Osteoblast (primary cell): ENCODE measurements at regions not wholly inside any gene's neighbourhood (a gene's known extent, or its start where the extent isn't known, plus 50 kb on each side); places are given as distances from the start of the nearest gene placed in this dataset.

Experiments
- DNase-seq: peaks from one replicate; pipeline ENCODE4 v3.0.0; 2011; ENCODE audit warnings: low spot score, mixed read lengths; ENCODE audit not compliant: insufficient read length; ENCODE audit errors: missing footprints
- H2AFZ ChIP-seq: 2 replicates; pipeline ENCODE4 v1.6.0; 2011; ENCODE audit warnings: mild to moderate bottlenecking, low read length
- H3K27ac ChIP-seq: 2 replicates; pipeline ENCODE4 v1.5.1; 2011; ENCODE audit warnings: mild to moderate bottlenecking, low read depth, low read length, moderate library complexity
- H3K27me3 ChIP-seq: 2 replicates; pipeline ENCODE4 v1.6.0; 2012; ENCODE audit warnings: mild to moderate bottlenecking, control low read depth, inconsistent platforms, low read length, moderate library complexity; ENCODE audit not compliant: insufficient read depth
- H3K36me3 ChIP-seq: 2 replicates; pipeline ENCODE4 v1.5.1; 2011; ENCODE audit warnings: mild to moderate bottlenecking, low read length, control low read depth, moderate library complexity; ENCODE audit not compliant: insufficient read depth
- H3K4me1 ChIP-seq: 2 replicates; pipeline ENCODE4 v1.5.1; 2011; ENCODE audit warnings: mild to moderate bottlenecking, low read length, control low read depth, moderate library complexity; ENCODE audit not compliant: insufficient read depth
- H3K4me2 ChIP-seq: 2 replicates; pipeline ENCODE4 v1.6.0; 2011; ENCODE audit warnings: mild to moderate bottlenecking, low read length; ENCODE audit not compliant: insufficient read depth
- H3K4me3 ChIP-seq: fragments of 200-600 bp; sonication (generic); 3 replicates; pipeline ENCODE4 v1.5.1; 2012; ENCODE audit warnings: mild to moderate bottlenecking, low read length, inconsistent platforms; ENCODE audit not compliant: insufficient read depth
- H3K79me2 ChIP-seq: 2 replicates; pipeline ENCODE4 v1.6.0; 2012; ENCODE audit warnings: mild to moderate bottlenecking, low read length, control low read depth, inconsistent platforms; ENCODE audit not compliant: insufficient read depth
- H3K9me3 ChIP-seq: 2 replicates; pipeline ENCODE4 v1.5.1; 2011; ENCODE audit warnings: low read depth, low read length, control low read depth
- H4K20me1 ChIP-seq: 2 replicates; pipeline ENCODE4 v1.6.0; 2012; ENCODE audit warnings: mild to moderate bottlenecking, low read length, control low read depth; ENCODE audit not compliant: insufficient read depth
- CTCF ChIP-seq: IDR thresholded peaks from 2 replicates; pipeline ENCODE4 v1.5.1; 2011; ENCODE audit warnings: mild to moderate bottlenecking, low read depth, low read length, moderate library complexity; ENCODE audit errors: extremely low read depth

GRCh38 chr7:112896026-112896601 is 105.9 kb upstream of the TMEM168 start:
- H3K36me3 ChIP-seq: peaks cover 23% of the 10 kb centered on the region
- no peak overlapping the region for H3K27ac ChIP-seq
- DNase-seq: no peak
- no peaks in the 10 kb centered on the region for H3K9me3 ChIP-seq
- H3K4me3 ChIP-seq: no peak overlapping the region
- no peaks in the 10 kb centered on the region for H3K27me3 ChIP-seq
- H3K4me1 ChIP-seq: no peaks in the 10 kb centered on the region
- H2AFZ ChIP-seq: no peak overlapping the region
- H3K79me2 ChIP-seq: peaks cover 25% of the 10 kb centered on the region
- no peak for TF ChIP-seq CTCF
- peaks cover 11% of the 10 kb centered on the region for H4K20me1 ChIP-seq
- no peak overlapping the region for H3K4me2 ChIP-seq

- H3K79me2 ChIP-seq: peaks cover 11% of the 10 kb centered on the region
- H3K36me3 ChIP-seq: peaks cover 23% of the 10 kb centered on the region
- H3K4me2 ChIP-seq: no peak overlapping the region
- H3K4me1 ChIP-seq: no peaks in the 10 kb centered on the region
- H4K20me1 ChIP-seq: peaks cover 6% of the 10 kb centered on the region
- TF ChIP-seq CTCF: no peak
- no peaks in the 10 kb centered on the region for H3K27me3 ChIP-seq
- no peak overlapping the region for H2AFZ ChIP-seq
- no peak overlapping the region for H3K4me3 ChIP-seq
- no peak for DNase-seq
- H3K9me3 ChIP-seq: no peaks in the 10 kb centered on the region
- H3K27ac ChIP-seq: no peak overlapping the region
Measured at GRCh38 chr7:112892263-112892662, 102.1 kb upstream of the TMEM168 start.

GRCh38 chr7:112891698-112892097 is 101.5 kb upstream of the TMEM168 start:
- Histone ChIP-seq H3K79me2 (peaks cover 8% of the 10 kb centered on the region), H2AFZ (no peak overlapping the region), H3K4me2 (no peak overlapping the region), H3K4me3 (no peak overlapping the region), H3K36me3 (peaks cover 23% of the 10 kb centered on the region), H4K20me1 (peaks cover 6% of the 10 kb centered on the region), H3K9me3 (no peaks in the 10 kb centered on the region), H3K4me1 (no peaks in the 10 kb centered on the region), H3K27me3 (no peaks in the 10 kb centered on the region), H3K27ac (no peak overlapping the region)
- no peak for DNase-seq
- no peak for TF ChIP-seq CTCF

GRCh38 chr7:112889834-112890438 is 99.7 kb upstream of the TMEM168 start:
- H3K79me2 ChIP-seq: peaks cover 7% of the 10 kb centered on the region
- H3K4me3 ChIP-seq: no peak overlapping the region
- peaks cover 6% of the 10 kb centered on the region for H4K20me1 ChIP-seq
- no peak overlapping the region for H2AFZ ChIP-seq
- H3K27ac ChIP-seq: no peak overlapping the region
- DNase-seq: no peak
- no peak for TF ChIP-seq CTCF
- H3K27me3 ChIP-seq: no peaks in the 10 kb centered on the region
- no peaks in the 10 kb centered on the region for H3K9me3 ChIP-seq
- H3K4me2 ChIP-seq: no peak overlapping the region
- H3K4me1 ChIP-seq: no peaks in the 10 kb centered on the region
- H3K36me3 ChIP-seq: peaks cover 20% of the 10 kb centered on the region
